ENCODE measurements at regions not wholly inside any gene's neighbourhood (a gene's known extent, or its start where the extent isn't known, plus 50 kb on each side); places are given as distances from the start of the nearest gene placed in this dataset.

DNA sequence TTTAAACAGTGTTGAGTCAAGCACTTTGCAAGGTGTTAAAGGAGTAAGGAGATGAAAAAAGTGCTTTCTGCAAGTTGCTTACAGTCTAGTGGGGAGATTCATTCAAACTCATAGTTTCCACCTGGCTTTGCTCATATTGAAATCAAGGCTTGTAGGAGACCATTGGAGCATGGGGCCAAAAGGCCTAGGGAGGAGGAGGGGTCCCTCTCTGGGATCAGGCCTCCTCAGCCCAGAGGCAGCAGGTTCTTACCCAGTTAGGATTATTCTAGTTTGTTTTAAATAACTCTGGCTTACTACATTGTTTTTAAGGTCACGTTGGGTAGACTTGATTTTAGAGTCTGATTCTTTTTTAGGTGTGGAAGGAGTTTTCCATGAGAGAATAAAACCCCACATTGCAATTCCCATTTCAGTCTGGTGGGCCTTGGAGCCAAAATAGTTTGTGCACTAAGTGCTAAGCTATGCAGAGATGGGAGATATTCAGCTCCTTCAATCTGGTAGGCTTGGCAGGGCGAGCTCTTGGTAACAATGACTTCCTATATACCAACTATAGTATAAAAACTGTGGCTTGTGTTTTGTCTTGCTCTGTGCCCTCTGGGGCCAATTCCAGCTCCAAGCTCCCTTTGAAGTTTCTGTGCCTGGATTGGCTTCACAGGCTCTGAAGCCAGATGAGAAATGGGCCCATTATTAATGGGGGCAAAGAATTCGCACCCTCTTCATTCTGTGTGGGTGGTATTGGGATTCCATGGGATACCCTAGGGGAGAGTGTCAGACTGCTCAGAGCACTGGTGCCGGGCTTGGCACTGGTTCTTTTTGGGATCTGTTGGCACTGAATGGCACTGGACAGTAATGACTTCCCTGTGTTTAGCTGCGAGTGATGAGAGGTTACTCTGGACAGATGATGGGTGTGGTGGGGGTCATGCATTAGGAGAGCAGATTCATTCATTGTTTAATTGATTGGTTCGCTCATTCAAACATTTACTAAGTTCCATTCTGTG, 301.1 kb downstream of the MYCN start:
- POLR2A ChIA-PET, result no interaction called here
- no peaks in the 10 kb centered on the region for H3K9me3 ChIP-seq (ENCODE audit: control insufficient read depth, insufficient read depth, low read depth, low read length)
- CTCF ChIA-PET, result no interaction called here
- no peaks in the 10 kb centered on the region for H3K36me3 ChIP-seq (ENCODE audit: control insufficient read depth in 2 of 2, insufficient read depth in 1 of 2, low read length in 2 of 2)
- no peak overlapping the region for H3K4me3 ChIP-seq (ENCODE audit: low read depth, low read length)
- TF ChIP-seq ZNF48 (tag by site-specific recombination; IDR thresholded peaks at IDR 0.05) (no peak), ZNF664 (tag by site-specific recombination; IDR thresholded peaks at IDR 0.05) (no peak), ZEB2 (tag by site-specific recombination; IDR thresholded peaks at IDR 0.05) (no peak), ZNF155 (tag by site-specific recombination; IDR thresholded peaks at IDR 0.05) (no peak), ZBTB8A (tag by site-specific recombination; IDR thresholded peaks at IDR 0.05) (no peak), KLF8 (tag by site-specific recombination; IDR thresholded peaks at IDR 0.05) (no peak), ZNF624 (tag by site-specific recombination; IDR thresholded peaks at IDR 0.05) (no peak), ZNF404 (tag by site-specific recombination; IDR thresholded peaks at IDR 0.05) (no peak), ZNF248 (tag by site-specific recombination; IDR thresholded peaks at IDR 0.05) (no peak), ZNF274 (IDR thresholded peaks at IDR 0.05; ENCODE audit: low read length) (no peak), ZNF274 (tag by site-specific recombination; IDR thresholded peaks at IDR 0.05; ENCODE audit: borderline replicate concordance) (no peak), ZNF132 (tag by site-specific recombination; IDR thresholded peaks at IDR 0.05; ENCODE audit: borderline replicate concordance) (no peak)
- TF ChIP-seq, protein P1, sequence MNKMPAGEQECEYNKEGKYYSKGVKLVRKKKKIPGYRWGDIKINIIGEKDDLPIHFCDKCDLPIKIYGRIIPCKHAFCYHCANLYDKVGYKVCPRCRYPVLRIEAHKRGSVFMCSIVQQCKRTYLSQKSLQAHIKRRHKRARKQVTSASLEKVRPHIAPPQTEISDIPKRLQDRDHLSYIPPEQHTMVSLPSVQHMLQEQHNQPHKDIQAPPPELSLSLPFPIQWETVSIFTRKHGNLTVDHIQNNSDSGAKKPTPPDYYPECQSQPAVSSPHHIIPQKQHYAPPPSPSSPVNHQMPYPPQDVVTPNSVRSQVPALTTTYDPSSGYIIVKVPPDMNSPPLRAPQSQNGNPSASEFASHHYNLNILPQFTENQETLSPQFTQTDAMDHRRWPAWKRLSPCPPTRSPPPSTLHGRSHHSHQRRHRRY (tag by site-specific recombination; IDR thresholded peaks at IDR 0.05), result no peak
- TF ChIP-seq, protein P2, sequence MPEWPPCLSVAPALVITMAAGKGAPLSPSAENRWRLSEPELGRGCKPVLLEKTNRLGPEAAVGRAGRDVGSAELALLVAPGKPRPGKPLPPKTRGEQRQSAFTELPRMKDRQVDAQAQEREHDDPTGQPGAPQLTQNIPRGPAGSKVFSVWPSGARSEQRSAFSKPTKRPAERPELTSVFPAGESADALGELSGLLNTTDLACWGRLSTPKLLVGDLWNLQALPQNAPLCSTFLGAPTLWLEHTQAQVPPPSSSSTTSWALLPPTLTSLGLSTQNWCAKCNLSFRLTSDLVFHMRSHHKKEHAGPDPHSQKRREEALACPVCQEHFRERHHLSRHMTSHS (tag by site-specific recombination; IDR thresholded peaks at IDR 0.05), result no peak
- TF ChIP-seq, protein P3, sequence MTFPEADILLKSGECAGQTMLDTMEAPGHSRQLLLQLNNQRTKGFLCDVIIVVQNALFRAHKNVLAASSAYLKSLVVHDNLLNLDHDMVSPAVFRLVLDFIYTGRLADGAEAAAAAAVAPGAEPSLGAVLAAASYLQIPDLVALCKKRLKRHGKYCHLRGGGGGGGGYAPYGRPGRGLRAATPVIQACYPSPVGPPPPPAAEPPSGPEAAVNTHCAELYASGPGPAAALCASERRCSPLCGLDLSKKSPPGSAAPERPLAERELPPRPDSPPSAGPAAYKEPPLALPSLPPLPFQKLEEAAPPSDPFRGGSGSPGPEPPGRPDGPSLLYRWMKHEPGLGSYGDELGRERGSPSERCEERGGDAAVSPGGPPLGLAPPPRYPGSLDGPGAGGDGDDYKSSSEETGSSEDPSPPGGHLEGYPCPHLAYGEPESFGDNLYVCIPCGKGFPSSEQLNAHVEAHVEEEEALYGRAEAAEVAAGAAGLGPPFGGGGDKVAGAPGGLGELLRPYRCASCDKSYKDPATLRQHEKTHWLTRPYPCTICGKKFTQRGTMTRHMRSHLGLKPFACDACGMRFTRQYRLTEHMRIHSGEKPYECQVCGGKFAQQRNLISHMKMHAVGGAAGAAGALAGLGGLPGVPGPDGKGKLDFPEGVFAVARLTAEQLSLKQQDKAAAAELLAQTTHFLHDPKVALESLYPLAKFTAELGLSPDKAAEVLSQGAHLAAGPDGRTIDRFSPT (tag by site-specific recombination; IDR thresholded peaks at IDR 0.05), result no peak
- TF ChIP-seq, protein P4, sequence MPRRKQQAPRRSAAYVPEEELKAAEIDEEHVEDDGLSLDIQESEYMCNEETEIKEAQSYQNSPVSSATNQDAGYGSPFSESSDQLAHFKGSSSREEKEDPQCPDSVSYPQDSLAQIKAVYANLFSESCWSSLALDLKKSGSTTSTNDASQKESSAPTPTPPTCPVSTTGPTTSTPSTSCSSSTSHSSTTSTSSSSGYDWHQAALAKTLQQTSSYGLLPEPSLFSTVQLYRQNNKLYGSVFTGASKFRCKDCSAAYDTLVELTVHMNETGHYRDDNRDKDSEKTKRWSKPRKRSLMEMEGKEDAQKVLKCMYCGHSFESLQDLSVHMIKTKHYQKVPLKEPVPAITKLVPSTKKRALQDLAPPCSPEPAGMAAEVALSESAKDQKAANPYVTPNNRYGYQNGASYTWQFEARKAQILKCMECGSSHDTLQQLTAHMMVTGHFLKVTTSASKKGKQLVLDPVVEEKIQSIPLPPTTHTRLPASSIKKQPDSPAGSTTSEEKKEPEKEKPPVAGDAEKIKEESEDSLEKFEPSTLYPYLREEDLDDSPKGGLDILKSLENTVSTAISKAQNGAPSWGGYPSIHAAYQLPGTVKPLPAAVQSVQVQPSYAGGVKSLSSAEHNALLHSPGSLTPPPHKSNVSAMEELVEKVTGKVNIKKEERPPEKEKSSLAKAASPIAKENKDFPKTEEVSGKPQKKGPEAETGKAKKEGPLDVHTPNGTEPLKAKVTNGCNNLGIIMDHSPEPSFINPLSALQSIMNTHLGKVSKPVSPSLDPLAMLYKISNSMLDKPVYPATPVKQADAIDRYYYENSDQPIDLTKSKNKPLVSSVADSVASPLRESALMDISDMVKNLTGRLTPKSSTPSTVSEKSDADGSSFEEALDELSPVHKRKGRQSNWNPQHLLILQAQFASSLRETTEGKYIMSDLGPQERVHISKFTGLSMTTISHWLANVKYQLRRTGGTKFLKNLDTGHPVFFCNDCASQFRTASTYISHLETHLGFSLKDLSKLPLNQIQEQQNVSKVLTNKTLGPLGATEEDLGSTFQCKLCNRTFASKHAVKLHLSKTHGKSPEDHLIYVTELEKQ (tag by site-specific recombination; IDR thresholded peaks at IDR 0.05; ENCODE audit: borderline replicate concordance), result no peak
- TF ChIP-seq, protein P5, sequence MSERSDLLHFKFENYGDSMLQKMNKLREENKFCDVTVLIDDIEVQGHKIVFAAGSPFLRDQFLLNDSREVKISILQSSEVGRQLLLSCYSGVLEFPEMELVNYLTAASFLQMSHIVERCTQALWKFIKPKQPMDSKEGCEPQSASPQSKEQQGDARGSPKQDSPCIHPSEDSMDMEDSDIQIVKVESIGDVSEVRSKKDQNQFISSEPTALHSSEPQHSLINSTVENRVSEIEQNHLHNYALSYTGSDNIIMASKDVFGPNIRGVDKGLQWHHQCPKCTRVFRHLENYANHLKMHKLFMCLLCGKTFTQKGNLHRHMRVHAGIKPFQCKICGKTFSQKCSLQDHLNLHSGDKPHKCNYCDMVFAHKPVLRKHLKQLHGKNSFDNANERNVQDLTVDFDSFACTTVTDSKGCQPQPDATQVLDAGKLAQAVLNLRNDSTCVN (tag by site-specific recombination; optimal IDR thresholded peaks at IDR 0.05), result no peak
- no peak overlapping the region for H3K27ac ChIP-seq (ENCODE audit: extremely low read depth, low read depth, low read length)
- H3K4me1 ChIP-seq (ENCODE audit: control insufficient read depth, insufficient read depth, low read length), result no peaks in the 10 kb centered on the region
